ENCODE measurements at regions not wholly inside any gene's neighbourhood (a gene's known extent, or its start where the extent isn't known, plus 50 kb on each side); places are given as distances from the start of the nearest gene placed in this dataset.

- no peak for DNase-seq (ENCODE audit: low read depth)
- Histone ChIP-seq H3K4me3 (ENCODE audit: low read depth, low read length) (no peak overlapping the region), H3K36me3 (ENCODE audit: control insufficient read depth, insufficient read depth, low read length) (no peaks in the 10 kb centered on the region), H3K27me3 (ENCODE audit: control insufficient read depth, insufficient read depth, low read length) (no peaks in the 10 kb centered on the region)
- no peak for FAIRE-seq
- TF ChIP-seq CTCF (IDR thresholded peaks at IDR 0.05; ENCODE audit: insufficient read depth, low read length, severe bottlenecking): no peak
These were observed 2001.3 kb upstream of the NUDT12 start for GRCh38 chr5:105563842-105564241.

- FAIRE-seq: no peak
These were observed 1992.1 kb upstream of the NUDT12 start for GRCh38 chr5:105554568-105555169.

GRCh38 chr5:105544300-105544699 is 1981.7 kb upstream of the NUDT12 start:
- TF ChIP-seq CTCF (IDR thresholded peaks at IDR 0.05; ENCODE audit: insufficient read depth, low read length, severe bottlenecking): no peak
- DNase-seq (ENCODE audit: low read depth) (no peak), FAIRE-seq (no peak)
- Histone ChIP-seq H3K36me3 (ENCODE audit: control insufficient read depth, insufficient read depth, low read length) (no peaks in the 10 kb centered on the region), H3K27me3 (ENCODE audit: control insufficient read depth, insufficient read depth, low read length) (no peaks in the 10 kb centered on the region), H3K4me3 (ENCODE audit: low read depth, low read length) (no peak overlapping the region)

More at GRCh38 chr5:105554568-105555169, 1992.1 kb upstream of the NUDT12 start:
- Histone ChIP-seq H3K36me3 (ENCODE audit: control insufficient read depth, insufficient read depth, low read length) (no peaks in the 10 kb centered on the region), H3K4me3 (ENCODE audit: low read depth, low read length) (no peak overlapping the region), H3K27me3 (ENCODE audit: control insufficient read depth, insufficient read depth, low read length) (no peaks in the 10 kb centered on the region)
- TF ChIP-seq CTCF (IDR thresholded peaks at IDR 0.05; ENCODE audit: insufficient read depth, low read length, severe bottlenecking): no peak
- DNase-seq (ENCODE audit: low read depth): no peak

GRCh38 chr5:105536675-105537074 is 1974.1 kb upstream of the NUDT12 start:
- no peak for FAIRE-seq
- Histone ChIP-seq H3K36me3 (ENCODE audit: control insufficient read depth, insufficient read depth, low read length) (no peaks in the 10 kb centered on the region), H3K27me3 (ENCODE audit: control insufficient read depth, insufficient read depth, low read length) (no peaks in the 10 kb centered on the region), H3K4me3 (ENCODE audit: low read depth, low read length) (no peak overlapping the region)
- no peak for TF ChIP-seq CTCF (IDR thresholded peaks at IDR 0.05; ENCODE audit: insufficient read depth, low read length, severe bottlenecking)
- DNase-seq (ENCODE audit: low read depth): no peak

GRCh38 chr5:105530716-105531261 is 1968.2 kb upstream of the NUDT12 start:
- Histone ChIP-seq H3K27me3 (ENCODE audit: control insufficient read depth, insufficient read depth, low read length) (no peaks in the 10 kb centered on the region), H3K36me3 (ENCODE audit: control insufficient read depth, insufficient read depth, low read length) (no peaks in the 10 kb centered on the region), H3K4me3 (ENCODE audit: low read depth, low read length) (no peak overlapping the region)
- peak; percentile 29 for DNase-seq (ENCODE audit: low read depth)
- FAIRE-seq: no peak
- TF ChIP-seq CTCF (IDR thresholded peaks at IDR 0.05; ENCODE audit: insufficient read depth, low read length, severe bottlenecking): no peak

- FAIRE-seq (no peak), DNase-seq (ENCODE audit: low read depth) (peak; percentile 22)
- Histone ChIP-seq H3K36me3 (ENCODE audit: control insufficient read depth, insufficient read depth, low read length) (no peaks in the 10 kb centered on the region), H3K27me3 (ENCODE audit: control insufficient read depth, insufficient read depth, low read length) (no peaks in the 10 kb centered on the region), H3K4me3 (ENCODE audit: low read depth, low read length) (no peak overlapping the region)
- TF ChIP-seq CTCF (IDR thresholded peaks at IDR 0.05; ENCODE audit: insufficient read depth, low read length, severe bottlenecking): no peak
These were observed 1967.3 kb upstream of the NUDT12 start for GRCh38 chr5:105529851-105530250.
